HG03064 (cell line): ENCODE measurements at regions not wholly inside any gene's neighbourhood (a gene's known extent, or its start where the extent isn't known, plus 50 kb on each side); places are given as distances from the start of the nearest gene placed in this dataset.
"Not testable (repeated sequence)": the region's sequence is repeated elsewhere in the genome, so short reads cannot be mapped to it uniquely, and the experiment has no call there.

ENCODE experiments used
- ATAC-seq: cut with Tn5 transposase; IDR thresholded peaks from one replicate; pipeline ENCODE4 v1.9.1; 2021; ENCODE audit warnings: low read depth; ENCODE audit not compliant: unreplicated experiment

DNA sequence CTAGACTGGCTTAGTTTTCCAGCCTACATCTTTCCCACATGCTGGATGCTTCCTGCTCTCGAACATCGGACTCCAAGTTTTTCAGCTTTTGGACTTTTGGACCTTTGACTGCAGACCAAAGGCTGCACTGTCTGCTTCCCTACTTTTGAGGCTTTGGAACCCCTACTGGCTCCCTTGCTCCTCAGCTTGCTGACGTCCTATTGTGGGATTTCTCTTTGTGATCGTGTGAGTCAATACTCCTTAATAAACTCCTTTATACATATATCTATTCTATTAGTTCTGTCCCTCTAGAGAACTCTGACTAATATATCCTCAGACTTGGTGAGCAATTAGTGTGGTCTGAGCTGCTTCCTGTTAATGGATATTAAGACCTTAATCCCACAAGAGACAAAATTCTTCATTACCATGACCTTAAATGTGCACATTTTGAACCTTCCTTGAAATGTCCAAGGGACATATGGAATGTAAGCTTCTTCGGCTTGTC, 752.9 kb downstream of the CDH18 start:
- ATAC-seq: no peak

- ATAC-seq: no peak
Measured at GRCh38 chr5:19240170-19240569, 747.8 kb downstream of the CDH18 start.

GRCh38 chr5:19241690-19242089, 746.3 kb downstream of the CDH18 start:
- no peak for ATAC-seq

DNA sequence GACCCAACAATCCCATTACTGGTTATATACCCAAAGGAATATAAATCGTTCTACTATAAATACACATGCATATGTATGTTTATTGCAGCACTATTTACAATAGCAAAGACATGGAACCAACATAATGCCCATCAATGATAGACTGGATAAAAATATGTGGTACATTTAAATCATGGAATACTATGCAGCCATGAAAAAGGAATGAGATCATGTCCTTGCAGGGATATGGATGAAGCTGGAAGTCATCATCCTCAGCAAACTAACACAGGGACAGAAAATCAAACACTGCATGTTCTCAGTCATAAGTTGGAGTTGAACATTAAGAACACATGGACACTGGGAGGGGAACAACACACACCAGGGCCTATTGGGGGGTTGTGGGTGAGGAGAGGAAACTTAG, 741.8 kb downstream of the CDH18 start:
- not testable (repeated sequence) for ATAC-seq

GRCh38 chr5:19247302-19247701, 740.7 kb downstream of the CDH18 start:
- no peak for ATAC-seq

DNA sequence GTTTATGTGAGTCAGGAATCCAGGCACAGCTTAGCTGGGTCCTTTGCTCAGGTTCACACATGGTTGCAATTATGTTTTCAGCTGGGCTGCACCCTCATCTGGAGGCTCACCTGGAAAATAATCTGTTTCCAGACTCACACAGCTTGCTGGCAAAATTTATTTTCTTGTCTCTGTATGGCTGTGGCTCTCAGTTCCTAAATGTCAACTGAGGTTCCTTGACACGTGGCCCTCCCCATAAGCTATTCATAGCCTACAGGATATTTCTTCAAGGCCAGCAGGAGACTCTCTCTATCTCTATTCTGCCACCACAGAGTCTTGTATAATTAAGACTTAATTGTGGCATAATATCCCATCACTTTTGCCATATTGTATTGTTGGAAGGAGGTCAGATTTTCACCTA, 732.0 kb downstream of the CDH18 start:
- ATAC-seq: no peak

DNA sequence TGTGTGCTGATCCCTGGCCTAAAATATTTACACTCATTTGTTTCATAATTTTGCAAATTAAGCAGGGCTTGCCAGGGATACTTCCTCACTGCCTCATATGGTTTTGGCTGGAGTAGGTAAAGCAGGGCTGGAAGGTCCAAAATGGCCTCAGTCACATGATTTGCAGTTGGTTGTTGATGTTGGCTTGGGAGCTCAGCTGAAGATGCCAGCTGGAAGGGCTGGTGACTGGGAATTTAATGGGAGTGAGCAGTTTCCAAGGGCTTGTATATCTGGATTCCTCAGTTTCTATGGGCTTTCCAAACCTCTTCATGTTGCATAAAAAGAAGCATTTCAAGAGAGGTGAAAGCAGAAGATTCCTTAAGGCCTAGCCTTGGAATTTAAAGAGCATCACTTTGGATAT, 729.3 kb downstream of the CDH18 start:
- no peak for ATAC-seq

- no peak for ATAC-seq
Measured at GRCh38 chr5:19261879-19262278, 726.1 kb downstream of the CDH18 start.

DNA sequence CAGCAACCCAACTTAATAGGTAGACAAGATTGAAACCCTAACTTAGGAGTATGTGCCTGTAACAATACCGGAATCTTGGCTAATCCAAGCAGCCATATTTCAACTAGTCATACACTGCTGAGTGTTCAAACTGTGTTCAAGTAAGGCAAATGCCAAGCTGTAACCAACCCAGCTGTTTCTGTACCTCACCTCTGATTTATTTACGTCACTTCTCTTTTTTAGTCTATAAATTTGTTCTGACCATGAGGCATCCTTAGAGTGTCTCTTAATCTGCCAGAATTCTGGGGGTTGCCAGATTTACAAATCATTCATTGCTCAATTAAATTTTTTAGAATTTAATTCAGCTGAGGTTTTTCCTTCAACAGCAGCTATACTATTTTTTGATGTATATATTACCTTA, 723.2 kb downstream of the CDH18 start:
- no peak for ATAC-seq

DNA sequence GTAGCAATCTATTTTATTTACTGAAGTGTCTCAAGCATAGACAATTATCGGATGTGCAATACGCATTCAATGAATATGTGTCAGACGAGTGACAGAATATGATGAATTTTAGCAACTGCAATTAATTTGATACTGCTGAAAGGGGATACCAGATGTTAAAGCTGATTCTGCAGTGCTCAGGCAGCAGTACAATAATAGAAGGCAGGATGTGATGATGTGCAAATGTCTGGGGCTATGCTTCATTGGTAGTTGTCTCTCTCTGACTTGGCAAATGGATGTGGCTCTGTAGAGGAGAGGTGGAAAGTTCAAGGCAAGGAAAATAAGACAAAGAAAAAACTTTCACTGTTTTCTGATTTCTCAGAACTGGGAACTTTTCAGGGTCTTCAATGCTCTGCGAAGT, 721.2 kb downstream of the CDH18 start:
- no peak for ATAC-seq

- ATAC-seq: no peak
Measured at GRCh38 chr5:19270153-19270552, 717.8 kb downstream of the CDH18 start.

- ATAC-seq: no peak
Measured at GRCh38 chr5:19274578-19274977, 713.4 kb downstream of the CDH18 start.

DNA sequence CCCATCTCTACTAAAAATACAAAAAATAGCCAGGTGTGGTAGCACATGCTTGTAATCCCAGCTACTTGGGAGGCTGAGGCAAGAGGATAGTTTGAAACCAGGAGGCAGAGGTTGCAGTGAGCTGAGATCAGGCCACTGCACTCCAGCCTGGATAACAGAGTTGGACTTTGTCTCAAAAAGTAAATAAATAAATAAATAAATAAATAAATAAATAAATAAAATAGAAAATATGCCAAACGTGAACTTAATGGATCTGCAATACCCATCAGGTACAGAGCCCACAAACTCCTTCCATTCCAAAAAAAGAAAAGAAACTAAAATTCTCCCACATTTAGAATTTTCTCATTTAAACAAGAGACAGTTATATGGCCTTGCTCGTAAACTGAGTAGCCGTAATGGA, 702.7 kb downstream of the CDH18 start:
- no peak for ATAC-seq

GRCh38 chr5:19287548-19288277, 700.3 kb downstream of the CDH18 start:
- ATAC-seq: not testable (repeated sequence)

GRCh38 chr5:19288311-19288710, 699.7 kb downstream of the CDH18 start:
- not testable (repeated sequence) for ATAC-seq

- ATAC-seq: no peak
Measured at GRCh38 chr5:19297934-19298333, 690.1 kb downstream of the CDH18 start.

DNA sequence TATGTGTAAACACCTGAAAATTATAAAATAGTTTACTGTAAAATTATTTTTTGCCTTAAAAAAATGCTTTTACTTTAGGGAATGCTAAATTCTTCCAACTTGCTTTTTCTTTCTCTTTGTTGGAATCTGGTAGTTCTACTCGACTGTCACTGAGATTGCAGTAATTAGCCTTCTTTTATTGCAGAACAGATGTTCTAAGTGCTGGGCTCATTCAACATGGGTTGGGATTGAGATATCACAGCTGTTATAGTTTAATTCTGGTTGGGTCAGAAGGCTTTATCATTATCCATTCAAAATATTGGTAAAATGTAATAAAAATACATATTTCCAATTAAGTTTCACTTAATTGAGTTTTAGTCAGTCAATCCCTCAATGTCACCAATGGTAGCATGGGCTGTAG, 686.7 kb downstream of the CDH18 start:
- ATAC-seq: no peak

GRCh38 chr5:19314840-19315239, 673.2 kb downstream of the CDH18 start:
- ATAC-seq: no peak

- ATAC-seq: no peak
Measured at GRCh38 chr5:19319252-19319651, 668.7 kb downstream of the CDH18 start.

DNA sequence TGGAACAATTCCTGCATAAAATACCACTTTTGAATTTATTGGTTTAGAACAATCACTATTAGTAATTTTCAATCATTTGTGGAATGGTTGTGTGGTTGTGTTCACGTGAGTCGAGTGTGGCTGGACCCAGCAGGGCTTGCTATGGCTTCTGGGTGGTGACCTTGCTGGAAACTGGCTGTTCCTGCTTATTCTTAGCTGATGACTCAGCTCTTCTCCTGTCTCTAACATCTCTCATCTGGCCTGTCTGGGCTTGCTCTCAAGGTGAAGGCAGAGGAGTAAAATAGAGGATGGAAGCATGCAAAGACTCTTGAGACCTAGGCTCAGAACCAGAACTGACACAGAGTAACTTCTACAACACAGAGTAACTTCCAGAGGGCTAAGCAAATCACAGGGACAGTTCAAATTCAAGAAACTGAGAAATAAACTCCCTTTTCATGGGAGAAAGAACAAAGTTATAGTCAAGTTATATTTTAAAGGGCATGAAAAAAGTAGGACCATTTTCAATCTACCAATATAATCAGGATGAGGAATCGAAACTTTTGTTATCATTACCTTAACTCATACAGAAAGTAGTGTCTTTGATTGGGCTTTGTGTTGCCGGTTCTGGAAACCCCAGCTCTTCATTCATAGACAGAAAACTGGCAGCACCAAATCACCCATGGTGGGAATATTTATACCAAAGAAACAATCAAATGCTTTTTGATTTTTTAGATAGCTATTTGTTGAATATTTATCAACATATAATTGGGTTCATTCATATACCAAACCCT, 665.1 kb downstream of the CDH18 start:
- ATAC-seq: no peak

GRCh38 chr5:19334278-19334677, 653.7 kb downstream of the CDH18 start:
- no peak for ATAC-seq

DNA sequence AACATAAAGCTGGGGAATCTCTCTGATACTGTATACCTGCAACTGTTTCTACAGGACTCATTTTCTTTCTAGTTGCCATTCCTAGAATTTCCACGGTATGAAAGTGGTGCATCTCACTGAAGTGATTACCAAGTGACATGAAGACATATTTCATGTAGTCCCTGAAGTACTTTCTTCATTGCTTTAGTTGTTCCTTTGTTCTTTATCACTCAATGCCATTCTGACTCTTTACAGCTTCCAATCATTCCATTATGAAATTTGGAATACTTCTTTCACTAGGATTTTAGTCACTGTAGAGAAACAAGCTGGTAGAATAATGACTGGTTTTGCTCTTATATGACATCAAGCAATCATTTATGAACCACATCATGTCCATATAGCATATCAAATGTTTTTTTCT, 645.1 kb downstream of the CDH18 start:
- ATAC-seq: no peak
